Progenitor cell of endocrine pancreas (in vitro differentiated cells): ENCODE measurements at regions not wholly inside any gene's neighbourhood (a gene's known extent, or its start where the extent isn't known, plus 50 kb on each side); places are given as distances from the start of the nearest gene placed in this dataset.

ENCODE experiments used
- DNase-seq: peaks from one replicate; pipeline ENCODE4 v3.0.0; 2021; ENCODE audit warnings: low spot score; ENCODE audit not compliant: unreplicated experiment
- H3K27ac Mint-ChIP-seq: 2 replicates; pipeline ENCODE4 v1.8.0; 2021; ENCODE audit warnings: mild to moderate bottlenecking, moderate library complexity, mixed read lengths
- H3K27me3 Mint-ChIP-seq: 2 replicates; pipeline ENCODE4 v1.8.0; 2021; ENCODE audit warnings: mixed read lengths
- H3K36me3 Mint-ChIP-seq: 2 replicates; pipeline ENCODE4 v1.8.0; 2022; ENCODE audit warnings: mixed read lengths; ENCODE audit not compliant: insufficient read depth
- H3K4me1 Mint-ChIP-seq: 2 replicates; pipeline ENCODE4 v1.8.0; 2021; ENCODE audit warnings: low read depth, mixed read lengths
- H3K4me3 Mint-ChIP-seq: 2 replicates; pipeline ENCODE4 v1.8.0; 2021; ENCODE audit warnings: low read depth, mild to moderate bottlenecking, moderate library complexity, mixed read lengths
- H3K9me3 Mint-ChIP-seq: 2 replicates; pipeline ENCODE4 v1.8.0; 2021; ENCODE audit warnings: low read depth, mixed read lengths
- CTCF ChIP-seq: fragments of 200-600 bp; sonication (generic); IDR thresholded peaks from one replicate; pipeline ENCODE4 v1.5.0; 2021; ENCODE audit warnings: antibody characterized with exemption, mild to moderate bottlenecking; ENCODE audit not compliant: unreplicated experiment

GRCh38 chr5:1704266-1704665 is 95.4 kb downstream of the MRPL36 start:
- H3K27me3 Mint-ChIP-seq: peaks cover 21% of the 10 kb centered on the region
- H3K4me1 Mint-ChIP-seq: peaks cover 6% of the 10 kb centered on the region
- no peak overlapping the region for H3K4me3 Mint-ChIP-seq
- H3K36me3 Mint-ChIP-seq: no peaks in the 10 kb centered on the region
- H3K9me3 Mint-ChIP-seq: peaks cover 6% of the 10 kb centered on the region
- no peak overlapping the region for H3K27ac Mint-ChIP-seq
- no peak for DNase-seq
- TF ChIP-seq CTCF: no peak

- H3K9me3 Mint-ChIP-seq: peaks cover 7% of the 10 kb centered on the region
- H3K27ac Mint-ChIP-seq: no peak overlapping the region
Observed at GRCh38 chr5:1703352-1704050, 96.1 kb downstream of the MRPL36 start.

GRCh38 chr5:1702318-1702717 is 97.3 kb downstream of the MRPL36 start:
- peaks cover 15% of the 10 kb centered on the region for H3K27me3 Mint-ChIP-seq
- peaks cover 7% of the 10 kb centered on the region for H3K9me3 Mint-ChIP-seq
- TF ChIP-seq CTCF: no peak
- no peaks in the 10 kb centered on the region for H3K36me3 Mint-ChIP-seq
- no peak overlapping the region for H3K27ac Mint-ChIP-seq
- no peak for DNase-seq
- H3K4me1 Mint-ChIP-seq: no peaks in the 10 kb centered on the region
- no peak overlapping the region for H3K4me3 Mint-ChIP-seq

More at GRCh38 chr5:1703352-1704050, 96.1 kb downstream of the MRPL36 start:
- no peak for DNase-seq
- Mint-ChIP-seq H3K27me3 (peaks cover 16% of the 10 kb centered on the region), H3K4me1 (peaks cover 1% of the 10 kb centered on the region), H3K4me3 (no peak overlapping the region), H3K36me3 (no peaks in the 10 kb centered on the region)
- no peak for TF ChIP-seq CTCF

GRCh38 chr5:1701884-1702283 is 97.8 kb downstream of the MRPL36 start:
- DNase-seq: no peak
- H3K27ac Mint-ChIP-seq: no peak overlapping the region
- peaks cover 7% of the 10 kb centered on the region for H3K9me3 Mint-ChIP-seq
- H3K36me3 Mint-ChIP-seq: no peaks in the 10 kb centered on the region
- H3K4me3 Mint-ChIP-seq: no peak overlapping the region
- peaks cover 15% of the 10 kb centered on the region for H3K27me3 Mint-ChIP-seq
- no peaks in the 10 kb centered on the region for H3K4me1 Mint-ChIP-seq
- no peak for TF ChIP-seq CTCF

GRCh38 chr5:1701216-1701864 is 98.3 kb downstream of the MRPL36 start:
- H3K27ac Mint-ChIP-seq: no peak overlapping the region
- no peak for TF ChIP-seq CTCF
- H3K27me3 Mint-ChIP-seq: peaks cover 15% of the 10 kb centered on the region
- DNase-seq: no peak
- no peak overlapping the region for H3K4me3 Mint-ChIP-seq
- H3K36me3 Mint-ChIP-seq: no peaks in the 10 kb centered on the region
- no peaks in the 10 kb centered on the region for H3K4me1 Mint-ChIP-seq
- peaks cover 7% of the 10 kb centered on the region for H3K9me3 Mint-ChIP-seq
